CD4-positive, alpha-beta T cell treated with Interleukin-4 for 4 hours (primary cell): ENCODE measurements at regions not wholly inside any gene's neighbourhood (a gene's known extent, or its start where the extent isn't known, plus 50 kb on each side); places are given as distances from the start of the nearest gene placed in this dataset.

Source experiments
- DNase-seq: peaks from one replicate; pipeline ENCODE4 v3.0.0-alpha.2; 2020

DNA sequence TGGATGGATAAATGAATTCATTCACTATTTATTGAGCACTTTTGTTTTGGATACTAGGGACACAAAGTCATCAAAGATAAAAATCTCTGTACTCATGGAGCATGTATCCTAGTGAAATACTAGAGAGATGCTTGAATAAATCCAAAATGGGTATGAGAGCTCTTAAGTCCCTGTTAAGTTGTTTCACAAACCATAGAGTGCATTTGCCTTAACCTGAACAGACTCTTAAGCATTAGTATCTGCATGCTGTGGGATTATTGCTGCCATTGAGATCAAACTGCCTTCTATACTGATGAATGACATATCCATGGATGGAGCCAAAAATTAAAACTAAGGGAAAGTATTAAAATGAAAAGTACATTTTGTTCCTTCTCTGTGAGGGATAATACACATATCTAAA is 206.5 kb upstream of the KRR1 start:
- DNase-seq = no peak

DNA sequence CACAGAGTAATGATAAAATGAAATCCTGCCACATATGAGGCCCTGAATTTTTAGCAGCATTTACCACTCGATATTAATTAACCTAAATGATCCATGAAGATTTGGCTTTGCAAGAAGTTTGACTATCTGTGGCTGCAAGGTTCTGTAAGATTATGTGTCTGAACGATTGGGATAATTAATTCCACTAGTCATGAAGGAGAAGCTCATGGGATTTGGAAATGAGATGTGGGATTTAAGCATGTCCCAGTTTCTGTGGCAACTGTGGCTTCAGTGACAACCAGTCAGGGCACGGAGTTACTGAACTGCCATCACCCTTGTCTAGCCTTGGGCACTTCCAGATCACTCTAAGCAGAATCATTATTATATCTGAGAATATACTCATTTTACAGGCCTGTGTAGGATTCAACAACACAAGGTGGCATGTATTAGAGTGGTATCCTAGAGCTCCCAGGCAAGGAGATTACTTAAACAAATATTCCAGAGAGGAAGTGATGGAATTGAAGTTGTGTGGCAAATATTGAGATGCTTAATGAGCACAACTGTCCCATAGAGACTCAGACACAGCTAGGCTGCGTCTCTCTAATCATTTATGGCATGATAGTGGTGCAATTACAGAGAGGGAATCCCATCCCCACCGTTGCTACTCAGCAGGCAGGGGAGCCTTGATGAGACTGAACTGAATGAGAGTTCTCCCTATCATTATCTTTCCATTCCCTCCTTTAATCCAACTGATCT is 205.0 kb upstream of the KRR1 start:
- DNase-seq = no peak

- DNase-seq = no peak
Observed at GRCh38 chr12:75715682-75716081, 204.3 kb upstream of the KRR1 start.

- DNase-seq = no peak
Observed at GRCh38 chr12:75715323-75715644, 203.9 kb upstream of the KRR1 start.

DNA sequence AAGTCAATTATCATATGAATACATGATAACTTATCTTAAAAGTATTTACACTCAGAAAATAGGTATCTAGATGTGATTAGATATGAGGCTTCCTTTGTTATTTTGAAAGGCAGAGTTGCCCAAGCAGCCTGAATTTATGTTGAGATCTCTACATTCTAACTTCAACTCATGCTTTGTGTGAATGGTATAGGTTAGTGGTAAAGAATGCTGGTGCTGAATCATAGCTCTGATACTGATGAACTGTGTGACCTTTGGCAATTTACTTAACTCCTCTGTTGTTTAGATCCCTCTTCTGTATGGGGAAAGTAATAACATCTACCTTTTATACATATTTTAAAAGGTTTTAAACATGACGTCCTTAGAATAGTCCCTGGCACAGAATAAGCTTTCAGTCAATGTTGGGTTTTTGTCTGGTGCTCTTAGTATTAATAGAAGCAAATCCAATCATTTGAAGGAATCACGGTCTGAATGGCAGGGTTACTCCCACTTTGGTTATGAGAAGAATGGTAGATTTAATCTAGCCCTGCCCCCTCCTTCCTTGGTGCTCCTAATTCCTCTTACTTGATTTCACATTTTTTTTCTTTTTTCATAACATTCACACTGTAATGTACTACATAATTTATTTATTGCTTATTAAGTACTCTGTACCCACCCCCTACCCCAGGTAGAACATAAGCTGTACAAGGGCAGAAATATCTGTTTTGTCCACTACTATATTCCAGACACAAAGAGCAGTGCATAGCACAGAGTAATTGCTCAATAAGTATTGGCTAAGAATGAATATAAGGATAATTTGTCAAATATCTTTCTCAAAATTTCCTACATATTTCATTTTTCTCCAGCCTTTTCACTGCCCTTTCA is 203.3 kb upstream of the KRR1 start:
- no peak for DNase-seq

DNA sequence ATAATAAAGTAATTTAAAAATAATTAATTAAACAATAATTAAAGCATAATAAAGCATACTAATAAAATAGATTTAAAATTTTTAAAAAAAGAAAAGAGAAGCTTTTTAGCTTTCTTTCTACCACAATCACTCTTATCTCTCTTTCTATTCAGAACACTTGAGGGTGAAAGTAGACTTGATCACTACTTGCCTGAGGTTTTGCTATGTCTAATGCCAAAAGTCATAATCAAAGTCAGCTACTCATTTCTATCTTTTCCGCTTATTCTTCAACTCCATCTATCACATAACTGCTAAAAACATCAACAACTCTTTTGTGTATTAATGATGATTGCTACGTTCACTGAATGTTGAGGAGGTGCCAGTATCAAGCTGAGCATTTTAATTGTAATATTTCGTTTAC is 202.0 kb upstream of the KRR1 start:
- no peak for DNase-seq

- no peak for DNase-seq
Observed at GRCh38 chr12:75712223-75712622, 200.8 kb upstream of the KRR1 start.

DNA sequence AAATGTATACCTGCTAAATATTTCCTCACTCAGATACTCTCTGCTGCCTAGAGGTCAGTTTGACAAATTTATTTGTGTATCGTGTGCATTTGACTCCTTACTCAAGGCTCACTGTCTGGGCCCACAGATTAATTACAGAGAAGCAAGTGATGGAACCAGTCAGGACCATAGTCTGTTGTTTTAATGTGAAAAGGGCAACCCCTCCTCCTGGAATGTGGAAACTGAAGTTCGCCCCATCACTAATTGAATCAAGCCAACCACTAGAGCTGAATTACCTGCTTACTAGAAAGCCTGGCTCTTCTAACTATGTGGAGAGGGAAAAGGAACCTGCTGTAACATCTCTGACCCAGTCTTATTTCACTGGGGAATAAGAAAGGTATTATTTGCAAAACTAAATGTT is 199.9 kb upstream of the KRR1 start:
- DNase-seq = no peak

- no peak for DNase-seq
Observed at GRCh38 chr12:75710361-75711069, 199.1 kb upstream of the KRR1 start.

DNA sequence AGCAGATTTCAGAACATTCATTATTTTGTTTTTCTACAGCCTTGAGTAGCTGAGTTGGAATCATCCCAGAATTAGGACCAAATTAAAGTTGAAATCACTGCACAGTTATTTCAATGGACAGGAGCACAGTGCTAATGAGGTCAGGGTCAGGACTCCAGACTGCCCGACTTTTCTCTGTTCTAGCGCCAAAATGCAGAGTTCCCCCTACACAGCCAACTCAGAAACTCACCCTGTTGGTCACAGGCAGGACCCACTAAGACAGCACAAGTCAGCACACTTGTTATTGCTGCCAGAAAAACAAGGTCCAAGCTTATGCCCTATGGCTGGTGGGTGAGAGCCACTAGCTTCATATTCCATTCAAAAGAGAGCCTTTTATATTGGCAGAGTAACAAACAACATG is 198.1 kb upstream of the KRR1 start:
- no peak for DNase-seq

GRCh38 chr12:75708802-75709201 is 197.4 kb upstream of the KRR1 start:
- no peak for DNase-seq

DNA sequence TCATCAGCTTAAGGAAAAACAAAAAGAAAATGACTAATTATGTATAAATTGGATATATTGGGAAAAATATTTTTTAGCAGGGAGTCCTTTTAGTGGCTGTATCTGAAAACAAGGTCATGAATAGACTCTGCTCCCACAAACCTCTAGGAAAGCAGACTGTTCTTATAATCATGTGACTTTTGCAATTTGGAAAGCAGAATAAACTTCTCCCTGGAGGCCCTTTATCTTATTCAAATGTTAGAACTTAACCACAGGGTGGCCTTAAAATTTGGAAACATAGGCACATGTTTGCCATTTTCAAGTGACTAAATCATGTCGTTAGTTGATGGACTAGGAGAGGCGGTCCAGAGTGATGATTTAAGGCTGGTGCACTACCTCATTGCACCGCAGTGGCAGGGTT is 196.6 kb upstream of the KRR1 start:
- DNase-seq = no peak

GRCh38 chr12:75706786-75707605 is 195.6 kb upstream of the KRR1 start:
- no peak for DNase-seq

DNA sequence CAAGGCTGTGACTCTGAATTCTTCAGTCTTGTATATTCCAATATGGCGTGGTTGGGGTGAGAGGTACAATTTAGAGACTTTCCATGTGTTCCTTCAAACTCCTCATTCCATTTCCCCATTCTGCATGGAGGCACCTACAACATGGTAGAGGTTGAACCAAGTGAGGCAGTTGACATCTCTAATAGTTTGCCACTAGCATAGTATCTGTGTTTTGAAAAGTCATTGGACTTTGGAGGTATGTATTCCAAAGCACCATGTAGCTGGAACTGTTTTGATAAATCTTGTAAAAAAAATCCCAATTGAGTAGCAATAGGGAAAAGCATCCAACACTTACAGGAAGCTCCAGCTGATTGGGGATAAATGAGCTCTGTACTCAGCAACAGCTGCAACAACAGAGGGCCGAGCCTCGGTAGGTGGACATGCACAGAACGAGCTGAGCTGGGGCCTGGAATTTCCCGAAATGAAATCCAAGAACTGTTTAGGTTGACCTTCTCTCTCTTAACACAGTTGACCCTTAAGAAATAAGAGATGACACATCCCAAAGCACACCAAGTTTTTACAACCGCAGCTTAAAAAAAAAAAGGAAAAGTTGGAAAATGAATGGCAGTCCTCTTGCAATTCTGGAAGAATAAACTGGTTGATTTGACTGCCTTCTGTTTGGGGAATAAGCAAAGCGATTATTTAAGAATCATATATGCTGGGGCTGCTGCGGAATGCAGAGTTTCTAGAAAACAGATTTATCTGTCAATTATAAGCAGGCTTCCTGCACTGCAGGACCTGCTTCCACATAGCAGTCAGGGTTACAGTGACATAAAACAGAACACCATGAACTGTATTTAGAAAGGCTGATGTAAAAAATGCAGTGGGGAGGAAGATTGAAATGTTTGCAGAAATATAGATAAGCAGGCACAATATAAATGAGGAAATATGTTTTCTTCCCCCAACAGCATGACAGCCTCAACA is 194.6 kb upstream of the KRR1 start:
- no peak for DNase-seq

GRCh38 chr12:75704664-75705063 is 193.3 kb upstream of the KRR1 start:
- DNase-seq = no peak

- no peak for DNase-seq
Observed at GRCh38 chr12:75704208-75704607, 192.8 kb upstream of the KRR1 start.

DNA sequence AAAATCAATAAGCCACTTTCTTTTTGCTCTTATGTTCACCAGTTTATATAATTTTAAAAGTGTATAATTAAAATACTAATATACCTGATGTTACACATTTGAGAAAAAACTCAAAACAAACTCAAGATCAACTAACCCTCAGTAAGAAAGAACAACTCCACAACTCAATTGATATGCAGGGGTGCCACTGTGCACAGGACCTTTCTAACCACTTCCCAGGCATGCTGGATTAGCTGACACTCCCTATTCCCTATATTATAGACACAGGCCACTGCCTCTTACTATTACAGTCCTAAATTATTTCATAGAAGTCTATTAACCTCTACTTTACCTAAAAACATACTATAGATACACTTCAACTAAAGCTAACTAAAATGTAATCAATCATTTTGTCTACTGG is 191.7 kb upstream of the KRR1 start:
- DNase-seq = no peak

GRCh38 chr12:75702477-75703093 is 191.2 kb upstream of the KRR1 start:
- DNase-seq = no peak

DNA sequence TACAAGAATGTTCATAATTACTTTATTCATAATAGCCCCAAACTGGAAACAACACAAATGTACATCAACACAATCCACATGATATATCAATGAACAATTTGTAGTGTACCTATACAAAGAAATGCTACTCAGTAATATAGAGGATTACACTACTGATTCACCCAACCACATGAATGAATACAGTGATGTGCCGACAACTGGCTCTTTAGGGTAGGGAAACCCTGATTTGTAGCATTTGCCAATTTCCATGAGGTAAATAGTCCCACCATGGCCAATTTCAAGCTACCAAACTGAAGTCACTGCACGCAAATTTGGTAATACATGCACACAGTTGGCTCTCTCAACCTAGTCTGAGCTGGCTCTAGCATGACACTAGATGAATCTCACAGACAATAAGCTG is 190.4 kb upstream of the KRR1 start:
- DNase-seq = no peak

DNA sequence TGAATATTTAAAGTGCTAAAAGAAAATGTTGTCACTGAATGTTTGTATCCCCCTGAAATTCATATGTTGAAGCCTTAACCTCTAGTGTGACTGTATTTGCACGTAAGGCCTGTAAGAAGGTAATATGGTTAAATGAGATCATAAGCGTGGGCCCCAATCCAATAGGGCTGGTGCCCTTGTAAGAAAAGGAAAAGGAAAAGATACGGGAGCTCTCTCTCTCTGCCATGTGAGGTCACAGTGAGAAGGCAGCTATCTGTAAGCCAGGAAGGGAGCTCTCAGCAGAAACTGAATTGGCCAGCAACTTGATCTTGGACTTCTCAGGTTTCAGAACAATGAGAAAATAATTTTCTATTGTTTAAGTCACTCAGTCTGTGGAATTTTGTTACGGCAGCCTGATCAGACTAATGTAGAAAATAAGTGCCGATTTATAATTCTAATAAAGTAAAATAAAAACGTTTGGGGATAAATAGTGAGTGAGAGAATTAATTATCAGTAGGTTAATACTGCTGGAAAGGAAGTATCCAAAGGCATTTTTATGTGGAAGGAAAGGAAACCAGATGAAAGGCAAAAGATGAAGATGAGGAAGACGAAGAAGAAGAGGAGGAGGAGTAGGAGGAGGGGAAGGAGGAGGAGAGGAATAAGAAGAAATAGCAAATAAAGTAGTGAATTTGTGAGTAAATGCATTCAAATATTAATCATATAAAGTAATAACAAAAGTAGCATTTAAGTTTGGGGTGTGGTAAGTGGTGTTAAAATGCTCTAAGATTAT is 188.5 kb upstream of the KRR1 start:
- DNase-seq = no peak

GRCh38 chr12:75699251-75699650 is 187.8 kb upstream of the KRR1 start:
- DNase-seq = no peak
